Dendritic cell treated with granulocyte-macrophage colony-stimulating factor and Interleukin-4, amounts not matched to agents 40 ng/mL and 50 ng/mL, for 4 days (primary cell): ENCODE measurements at regions not wholly inside any gene's neighbourhood (a gene's known extent, or its start where the extent isn't known, plus 50 kb on each side); places are given as distances from the start of the nearest gene placed in this dataset.

Source experiments
- H3K27ac Mint-ChIP-seq: one replicate; pipeline ENCODE4 v1.8.0; 2022; ENCODE audit warnings: mild to moderate bottlenecking, mixed read lengths
- H3K27me3 Mint-ChIP-seq: one replicate; pipeline ENCODE4 v1.8.0; 2022; ENCODE audit warnings: mild to moderate bottlenecking, mixed read lengths
- H3K36me3 Mint-ChIP-seq: one replicate; pipeline ENCODE4 v1.8.0; 2022; ENCODE audit warnings: low read depth, mixed read lengths
- H3K4me1 Mint-ChIP-seq: one replicate; pipeline ENCODE4 v1.8.0; 2022; ENCODE audit warnings: low read depth, mixed read lengths
- H3K4me3 Mint-ChIP-seq: one replicate; pipeline ENCODE4 v1.8.0; 2022; ENCODE audit warnings: mild to moderate bottlenecking, moderate library complexity, mixed read lengths
- H3K9me3 Mint-ChIP-seq: one replicate; pipeline ENCODE4 v1.8.0; 2022; ENCODE audit warnings: mixed read lengths
- intact Hi-C: fragments of 100-400 bp; cut with micrococcal nuclease; formaldehyde crosslinking; loops from one replicate; pipeline ENCODE4 v1.15.0; 2022

GRCh38 chr22:48754611-48755058, 1073.0 kb downstream of the BRD1 start:
- Mint-ChIP-seq H3K4me1 (no peaks in the 10 kb centered on the region), H3K36me3 (no peaks in the 10 kb centered on the region), H3K27me3 (no peaks in the 10 kb centered on the region), H3K4me3 (no peak overlapping the region), H3K9me3 (no peaks in the 10 kb centered on the region), H3K27ac (no peak overlapping the region)
- intact Hi-C loops: no loop called here

- intact Hi-C loops: no loop called here
- Mint-ChIP-seq H3K27ac (no peak overlapping the region), H3K36me3 (no peaks in the 10 kb centered on the region), H3K27me3 (no peaks in the 10 kb centered on the region), H3K4me1 (no peaks in the 10 kb centered on the region), H3K4me3 (no peak overlapping the region), H3K9me3 (no peaks in the 10 kb centered on the region)
Measured at GRCh38 chr22:48753752-48754517, 1073.7 kb downstream of the BRD1 start.

GRCh38 chr22:48753381-48753730, 1074.3 kb downstream of the BRD1 start:
- Mint-ChIP-seq H3K9me3 (no peaks in the 10 kb centered on the region), H3K4me1 (no peaks in the 10 kb centered on the region), H3K4me3 (no peak overlapping the region), H3K27ac (no peak overlapping the region), H3K27me3 (no peaks in the 10 kb centered on the region), H3K36me3 (no peaks in the 10 kb centered on the region)
- intact Hi-C loops: no loop called here

- intact Hi-C loops: no loop called here
- Mint-ChIP-seq H3K27me3 (no peaks in the 10 kb centered on the region), H3K4me1 (no peaks in the 10 kb centered on the region), H3K27ac (no peak overlapping the region), H3K36me3 (no peaks in the 10 kb centered on the region), H3K9me3 (no peaks in the 10 kb centered on the region), H3K4me3 (no peak overlapping the region)
Measured at GRCh38 chr22:48752451-48753380, 1075.0 kb downstream of the BRD1 start.

GRCh38 chr22:48751539-48752437, 1075.9 kb downstream of the BRD1 start:
- intact Hi-C loops: no loop called here
- H3K4me1 Mint-ChIP-seq: no peaks in the 10 kb centered on the region
- no peaks in the 10 kb centered on the region for H3K36me3 Mint-ChIP-seq
- no peaks in the 10 kb centered on the region for H3K9me3 Mint-ChIP-seq
- no peak overlapping the region for H3K4me3 Mint-ChIP-seq
- H3K27me3 Mint-ChIP-seq: no peaks in the 10 kb centered on the region
- no peak overlapping the region for H3K27ac Mint-ChIP-seq

- intact Hi-C loops: no loop called here
- Mint-ChIP-seq H3K9me3 (no peaks in the 10 kb centered on the region), H3K27me3 (no peaks in the 10 kb centered on the region), H3K27ac (no peak overlapping the region), H3K4me1 (no peaks in the 10 kb centered on the region), H3K36me3 (no peaks in the 10 kb centered on the region), H3K4me3 (no peak overlapping the region)
Measured at GRCh38 chr22:48750826-48751440, 1076.7 kb downstream of the BRD1 start.

GRCh38 chr22:48750282-48750681, 1077.4 kb downstream of the BRD1 start:
- Mint-ChIP-seq H3K9me3 (no peaks in the 10 kb centered on the region), H3K4me1 (no peaks in the 10 kb centered on the region), H3K36me3 (no peaks in the 10 kb centered on the region), H3K27ac (no peak overlapping the region), H3K4me3 (no peak overlapping the region), H3K27me3 (no peaks in the 10 kb centered on the region)
- intact Hi-C loops: no loop called here

GRCh38 chr22:48749555-48750227, 1078.0 kb downstream of the BRD1 start:
- H3K4me1 Mint-ChIP-seq: no peaks in the 10 kb centered on the region
- H3K9me3 Mint-ChIP-seq: peaks cover 3% of the 10 kb centered on the region
- intact Hi-C loops: no loop called here
- H3K27ac Mint-ChIP-seq: no peak overlapping the region
- no peaks in the 10 kb centered on the region for H3K27me3 Mint-ChIP-seq
- H3K36me3 Mint-ChIP-seq: no peaks in the 10 kb centered on the region
- no peak overlapping the region for H3K4me3 Mint-ChIP-seq

GRCh38 chr22:48748860-48749554, 1078.7 kb downstream of the BRD1 start:
- H3K27ac Mint-ChIP-seq: no peak overlapping the region

GRCh38 chr22:48748113-48748859, 1079.4 kb downstream of the BRD1 start:
- H3K4me1 Mint-ChIP-seq: no peaks in the 10 kb centered on the region
- H3K27me3 Mint-ChIP-seq: no peaks in the 10 kb centered on the region
- H3K27ac Mint-ChIP-seq: no peak overlapping the region
- no peak overlapping the region for H3K4me3 Mint-ChIP-seq
- intact Hi-C loops: no loop called here
- peaks cover 17% of the 10 kb centered on the region for H3K9me3 Mint-ChIP-seq
- H3K36me3 Mint-ChIP-seq: no peaks in the 10 kb centered on the region

More at GRCh38 chr22:48748860-48749554, 1078.7 kb downstream of the BRD1 start:
- Mint-ChIP-seq H3K4me1 (no peaks in the 10 kb centered on the region), H3K4me3 (no peak overlapping the region), H3K9me3 (peaks cover 10% of the 10 kb centered on the region), H3K36me3 (no peaks in the 10 kb centered on the region), H3K27me3 (no peaks in the 10 kb centered on the region)
- intact Hi-C loops: no loop called here

- Mint-ChIP-seq H3K4me3 (no peak overlapping the region), H3K4me1 (no peaks in the 10 kb centered on the region), H3K36me3 (no peaks in the 10 kb centered on the region), H3K9me3 (peaks cover 31% of the 10 kb centered on the region), H3K27me3 (no peaks in the 10 kb centered on the region), H3K27ac (no peak overlapping the region)
- intact Hi-C loops: no loop called here
Measured at GRCh38 chr22:48746789-48747425, 1080.8 kb downstream of the BRD1 start.
